ENCODE measurements at regions not wholly inside any gene's neighbourhood (a gene's known extent, or its start where the extent isn't known, plus 50 kb on each side); places are given as distances from the start of the nearest gene placed in this dataset.
A peak's percentile ranks its signal among the peaks of the same experiment; 100 is the strongest.

GRCh38 chr2:120539937-120540718 is 194.2 kb downstream of the INHBB start (continued):
- TF ChIP-seq ZNF138 (CRISPR knock-in tag; IDR thresholded peaks at IDR 0.05; ENCODE audit: low read depth), result no peak
- peak; percentile 61 for TF ChIP-seq TBL1XR1 (IDR thresholded peaks at IDR 0.05; ENCODE audit: borderline replicate concordance, low read length, partially characterized antibody)
- TF ChIP-seq DR1 (CRISPR knock-in tag; IDR thresholded peaks at IDR 0.05), result peak; percentile 42; the same call in 1 of the 2 replicates
- peak; percentile 80 for TF ChIP-seq HDAC1 (CRISPR knock-in tag; IDR thresholded peaks at IDR 0.05)
- TF ChIP-seq ZNF883 (CRISPR knock-in tag; IDR thresholded peaks at IDR 0.05; ENCODE audit: not compliant biosample characterization), result no peak
- peak; percentile 83; the same call in 1 of the 2 replicates for TF ChIP-seq FOXJ3 (CRISPR knock-in tag; IDR thresholded peaks at IDR 0.05; ENCODE audit: borderline replicate concordance)
- peak; percentile 84 for TF ChIP-seq RXRB (CRISPR knock-in tag; IDR thresholded peaks at IDR 0.05; ENCODE audit: borderline replicate concordance)
- peak; percentile 54 for TF ChIP-seq IKZF4 (CRISPR knock-in tag; IDR thresholded peaks at IDR 0.05; ENCODE audit: borderline replicate concordance, low read depth, not compliant biosample characterization)
- TF ChIP-seq ZNF547 (CRISPR knock-in tag; IDR thresholded peaks at IDR 0.05), result no peak; the same call in 1 of the 2 replicates
- no peak for TF ChIP-seq ZSCAN30 (CRISPR knock-in tag; IDR thresholded peaks at IDR 0.05)
- no peak for TF ChIP-seq KDM1A (CRISPR knock-in tag; IDR thresholded peaks at IDR 0.05)
- no peak for TF ChIP-seq LRRFIP1 (CRISPR knock-in tag; conservative IDR thresholded peaks at IDR 0.05)
- 0 out of 2 replicates have a peak, but pooled peaks have one; percentile 39 for TF ChIP-seq ZNF512 (CRISPR knock-in tag; IDR thresholded peaks at IDR 0.05)
- no peak for TF ChIP-seq ZNF136 (CRISPR knock-in tag; IDR thresholded peaks at IDR 0.05; ENCODE audit: low read depth)
- no peak for TF ChIP-seq ATRX (CRISPR knock-in tag; IDR thresholded peaks at IDR 0.05; ENCODE audit: borderline replicate concordance)
- peak; percentile 44; a peak in 1 of 4 replicates for TF ChIP-seq NR2F1 (CRISPR knock-in tag; IDR thresholded peaks at IDR 0.05)
- peak; percentile 76; the same call in 1 of the 2 replicates for TF ChIP-seq ZMYM4 (CRISPR knock-in tag; IDR thresholded peaks at IDR 0.05)
- TF ChIP-seq NFAT5 (CRISPR knock-in tag; IDR thresholded peaks at IDR 0.05), result no peak
- TF ChIP-seq SSRP1 (CRISPR knock-in tag; IDR thresholded peaks at IDR 0.05), result no peak
- TF ChIP-seq MIER2 (CRISPR knock-in tag; IDR thresholded peaks at IDR 0.05), result 0 out of 2 replicates have a peak, but pooled peaks have one; percentile 58
